NCI-H187 (cell line): ENCODE measurements at regions not wholly inside any gene's neighbourhood (a gene's known extent, or its start where the extent isn't known, plus 50 kb on each side); places are given as distances from the start of the nearest gene placed in this dataset.

Experiments
- DNase-seq, 2 experiments: peaks; one replicate each; lab custom pipeline; 2025; lab: John Stamatoyannopoulos, UW

DNA sequence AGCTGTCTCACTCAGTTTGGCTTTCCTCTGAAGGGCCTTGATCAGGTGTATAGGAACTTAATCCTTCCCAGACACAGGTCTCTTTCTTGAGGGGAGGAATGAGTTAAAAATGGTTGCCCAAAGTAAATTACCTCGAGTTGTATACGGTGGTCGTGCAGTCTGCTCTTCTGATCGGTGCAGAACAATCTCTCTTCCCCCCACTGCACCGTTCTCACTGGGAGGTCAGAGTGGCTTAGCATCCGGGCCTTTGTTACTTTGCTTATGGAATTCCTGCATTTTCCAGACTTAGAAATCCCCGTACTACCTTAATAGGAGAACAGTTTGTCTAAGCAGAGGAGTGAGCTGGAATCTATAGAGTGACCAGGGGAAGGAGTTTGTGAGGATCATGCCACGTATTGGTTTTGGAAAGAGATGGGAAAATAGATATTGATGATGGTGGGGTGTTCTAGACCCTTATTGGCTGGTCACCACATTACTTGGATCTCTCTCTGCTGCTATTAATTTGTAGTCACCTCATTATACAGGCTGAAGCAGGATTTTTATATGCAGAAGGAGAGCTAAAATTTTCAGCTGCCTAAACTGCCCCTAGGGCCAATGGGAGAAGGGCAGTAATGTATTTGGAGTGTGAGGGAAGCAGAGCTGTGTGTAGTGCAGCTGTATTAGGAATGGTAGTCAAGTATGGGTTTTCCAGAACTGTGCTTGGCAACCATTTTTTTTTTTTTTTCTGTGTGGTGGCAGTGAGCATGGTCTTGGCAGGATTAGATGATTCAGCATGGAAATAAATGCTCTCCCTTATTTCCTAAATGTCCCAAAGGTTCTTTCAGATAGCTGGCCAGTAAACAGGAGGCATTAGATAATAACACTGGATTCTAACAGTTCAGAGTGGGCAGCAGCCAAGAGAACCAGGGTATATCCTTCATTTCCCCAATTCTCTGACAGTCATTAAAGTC is 81.5 kb downstream of the NDUFS5 start:
- no peak for DNase-seq

DNA sequence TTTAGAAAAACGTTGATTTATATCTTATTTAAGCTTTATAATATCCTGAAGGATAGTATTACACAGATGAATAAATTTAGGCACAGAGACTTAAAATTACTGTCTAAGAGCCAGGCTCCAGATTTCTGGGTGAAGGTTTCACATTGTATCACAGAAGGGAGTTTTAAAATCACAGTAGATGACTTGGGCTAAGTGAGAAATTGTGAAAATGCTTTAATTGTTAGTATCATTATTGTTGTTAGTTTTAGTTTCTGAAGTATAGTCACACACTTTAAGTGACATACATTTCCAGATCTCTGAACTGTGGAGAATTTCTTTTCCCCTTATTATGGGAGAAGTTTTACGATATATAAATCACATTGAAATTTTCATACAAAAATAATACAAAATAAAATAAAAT is 83.5 kb downstream of the NDUFS5 start:
- DNase-seq, result no peak

DNA sequence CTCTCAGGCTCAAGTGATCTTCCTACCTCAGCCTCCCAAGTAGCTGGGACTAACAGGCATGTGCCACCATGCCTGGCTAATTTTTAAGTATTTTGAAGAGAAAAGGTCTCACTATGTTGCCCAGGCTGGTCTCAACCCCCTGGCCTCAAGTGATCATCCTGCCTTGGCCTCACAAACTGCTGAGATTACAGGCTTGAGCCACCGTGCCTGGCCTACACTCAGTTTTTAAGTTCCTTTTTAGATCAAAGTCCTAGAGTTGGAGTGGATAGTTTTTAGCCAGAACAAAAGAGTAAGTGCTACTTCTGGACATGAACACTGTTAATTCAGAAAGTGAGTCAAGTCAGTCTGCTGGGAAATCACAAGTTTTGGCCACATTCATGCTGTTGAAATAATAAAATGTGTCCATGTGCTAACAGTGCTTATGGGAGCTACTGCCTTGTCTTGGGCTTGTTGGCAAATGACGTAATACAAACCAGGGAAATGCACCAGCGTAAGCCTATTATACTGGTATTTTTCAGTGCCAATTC is 84.2 kb downstream of the NDUFS5 start:
- DNase-seq, result no peak

DNA sequence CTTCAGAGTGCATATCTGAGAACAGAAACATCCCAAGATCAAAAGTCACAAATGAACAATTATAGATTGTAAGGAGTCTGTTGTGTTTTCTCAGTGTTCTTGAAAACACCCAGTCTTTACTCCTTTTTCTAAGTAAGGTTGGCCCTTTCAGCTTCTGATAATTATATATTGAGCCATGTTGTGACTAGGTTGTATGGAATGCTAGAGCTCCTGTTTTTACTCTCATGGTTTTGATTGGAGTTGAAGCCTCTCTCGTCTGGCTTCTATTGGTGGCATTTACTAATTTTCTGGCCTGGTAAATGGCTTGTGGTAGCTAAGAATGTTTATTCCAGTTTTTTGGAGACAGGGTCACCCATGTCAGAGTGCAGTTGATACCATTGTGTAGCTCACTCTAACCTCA is 84.7 kb downstream of the NDUFS5 start:
- no peak for DNase-seq

DNA sequence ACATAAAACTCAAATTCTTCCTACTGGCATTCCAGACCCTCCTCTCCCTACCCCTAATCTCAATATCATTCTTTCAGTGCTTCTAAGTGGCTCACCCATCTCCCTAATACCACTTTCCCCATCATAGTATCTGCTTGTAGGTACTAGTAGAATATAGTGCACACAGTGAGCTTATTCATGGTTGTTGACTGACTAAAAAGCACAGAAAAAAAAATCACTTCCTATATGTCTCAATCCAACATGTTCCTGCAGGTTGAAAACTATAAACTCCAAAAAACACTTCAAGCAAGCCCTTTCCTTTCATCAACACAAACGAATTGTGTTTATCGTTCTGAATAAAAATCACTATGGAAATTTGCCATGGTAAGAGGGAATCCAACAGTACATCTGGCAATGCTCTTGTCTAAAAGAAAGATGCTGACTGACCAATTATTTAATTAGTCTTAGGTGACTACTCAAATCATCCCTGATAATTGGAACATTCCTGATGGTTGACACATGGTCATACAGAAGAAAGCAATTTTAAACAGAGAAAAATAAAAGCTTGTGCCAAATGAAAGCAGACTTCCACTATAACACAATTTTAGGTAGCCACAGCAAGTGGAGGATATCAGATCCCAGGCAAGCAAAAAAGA is 87.1 kb downstream of the NDUFS5 start:
- DNase-seq, result no peak

DNA sequence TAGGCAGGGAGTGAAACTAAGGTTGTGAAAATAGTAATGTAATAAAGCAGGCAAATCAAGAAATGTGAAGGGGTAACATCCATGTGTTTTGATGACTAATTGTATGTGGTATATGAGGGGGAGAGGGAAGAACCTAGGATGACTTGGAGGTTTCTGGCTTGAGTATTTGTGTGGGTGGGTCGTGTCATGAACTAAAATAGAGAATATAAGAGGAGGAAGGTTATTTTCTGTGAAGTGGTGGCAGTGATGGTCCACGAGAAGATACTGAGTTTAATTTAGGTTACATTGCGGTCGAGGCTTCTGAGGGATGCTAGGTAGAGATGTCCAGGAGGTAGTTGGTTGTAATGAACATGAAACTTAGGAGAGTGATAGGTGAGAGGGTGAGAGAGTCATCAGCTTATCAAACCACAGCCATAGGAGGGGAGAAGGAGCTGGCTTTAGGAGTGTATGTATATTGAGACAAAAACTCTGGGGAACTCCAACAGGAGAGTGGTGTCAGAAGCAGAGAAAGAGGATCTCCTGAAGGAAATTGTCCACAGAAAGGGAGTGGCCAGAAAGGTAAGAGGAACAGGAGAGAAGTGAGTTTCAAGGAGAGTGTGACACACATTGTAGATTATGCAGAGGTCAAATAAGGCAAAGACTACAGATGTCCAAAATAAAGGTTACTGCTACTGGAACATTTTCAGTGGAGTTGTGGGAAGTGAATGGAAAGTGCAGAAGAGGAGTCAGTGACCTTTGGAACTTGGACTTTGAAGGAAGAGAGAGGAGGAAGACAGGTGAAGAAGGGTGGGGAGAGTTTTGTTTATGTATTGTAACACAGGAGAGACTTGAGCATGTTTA is 89.0 kb upstream of the MACF1 start:
- no peak for DNase-seq

DNA sequence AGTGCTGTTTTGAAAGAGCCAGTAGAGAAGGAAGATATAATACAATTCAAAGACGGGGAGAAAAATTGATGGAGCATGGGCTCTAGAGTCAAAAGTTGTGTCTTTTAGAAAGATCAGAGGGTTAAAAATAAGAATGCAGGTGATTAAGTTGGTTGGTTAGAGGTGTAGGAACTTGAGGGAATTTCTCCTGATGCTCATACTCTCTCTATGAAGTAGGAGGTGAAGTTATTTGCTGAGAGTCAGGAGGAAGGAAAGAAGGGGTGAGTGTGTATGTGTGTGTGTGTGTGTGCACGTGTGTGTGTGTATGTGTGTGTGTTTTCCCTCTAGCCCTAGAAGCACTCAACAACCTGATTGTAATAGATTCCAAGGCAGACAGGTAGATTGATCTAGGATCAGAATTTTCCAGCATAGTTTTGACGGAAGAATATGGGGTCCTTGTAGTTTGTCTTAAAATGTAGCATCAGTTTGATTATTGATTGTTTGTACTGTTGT is 88.3 kb upstream of the MACF1 start:
- DNase-seq, result no peak

DNA sequence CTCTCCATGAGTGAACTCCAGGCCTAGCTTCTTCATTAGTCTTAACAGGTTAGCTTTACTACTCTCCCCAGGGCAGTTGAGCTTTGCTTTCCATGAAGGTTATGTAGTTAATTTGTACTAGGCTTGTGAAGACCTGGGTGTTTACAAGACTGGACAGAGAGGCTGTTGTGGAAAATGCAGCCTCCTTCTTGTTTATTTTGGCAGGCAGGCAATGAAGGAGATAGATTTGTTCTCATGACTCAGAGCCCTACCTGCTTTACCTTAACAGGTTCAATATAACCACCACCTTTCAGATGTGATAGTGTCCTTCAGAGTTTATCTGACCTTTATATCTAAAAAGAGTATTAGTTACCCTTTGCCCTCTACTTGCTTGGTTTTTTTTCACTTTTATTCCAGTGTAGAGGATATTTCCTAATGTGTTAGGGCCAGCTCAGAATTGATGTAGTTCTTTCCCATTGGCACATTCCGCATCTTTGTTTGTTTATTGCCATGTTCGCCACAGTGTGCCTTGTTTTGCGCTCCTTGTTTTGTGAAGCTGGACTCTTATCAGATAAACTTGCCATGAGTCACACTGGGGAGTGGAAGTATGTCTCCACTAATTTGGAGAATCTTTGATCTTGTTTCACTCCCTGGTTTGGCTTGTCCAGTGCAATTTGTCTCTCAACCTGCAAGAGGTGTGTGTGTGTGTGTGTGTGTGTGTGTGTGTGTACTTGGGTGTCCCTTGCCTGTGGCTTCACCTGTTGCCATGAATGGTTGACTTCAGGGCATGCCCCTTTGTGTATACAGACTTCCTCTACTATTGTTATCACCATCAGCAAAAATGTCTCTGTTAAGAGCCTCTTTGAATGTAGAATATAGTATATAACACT is 87.4 kb upstream of the MACF1 start:
- DNase-seq, result no peak

DNA sequence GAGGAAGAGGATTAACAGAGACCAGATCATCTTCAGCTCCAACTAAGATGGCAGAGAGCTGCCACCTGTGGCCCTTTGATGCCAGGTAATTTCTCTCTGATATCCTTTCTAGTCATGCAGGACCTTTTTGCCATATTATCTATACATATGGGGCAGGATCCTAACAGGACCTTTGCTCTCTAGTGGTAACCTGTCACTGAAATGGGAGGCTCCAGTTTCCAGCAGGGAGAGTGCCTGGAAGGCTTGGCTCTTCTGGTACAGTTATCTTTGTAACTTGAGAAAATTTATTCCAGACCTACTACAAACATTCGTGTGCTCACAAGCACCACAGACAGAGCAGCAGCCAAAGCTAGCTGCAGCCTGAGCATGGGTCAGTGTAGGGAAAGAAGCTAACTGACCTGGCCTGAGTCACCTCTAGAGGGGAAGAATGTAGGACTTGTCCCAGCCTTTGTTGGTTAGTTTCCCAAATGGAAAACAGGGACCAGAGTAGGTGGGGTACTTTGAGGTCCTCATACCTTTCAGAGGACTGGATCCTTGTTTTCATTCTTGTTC is 86.5 kb upstream of the MACF1 start:
- no peak for DNase-seq

DNA sequence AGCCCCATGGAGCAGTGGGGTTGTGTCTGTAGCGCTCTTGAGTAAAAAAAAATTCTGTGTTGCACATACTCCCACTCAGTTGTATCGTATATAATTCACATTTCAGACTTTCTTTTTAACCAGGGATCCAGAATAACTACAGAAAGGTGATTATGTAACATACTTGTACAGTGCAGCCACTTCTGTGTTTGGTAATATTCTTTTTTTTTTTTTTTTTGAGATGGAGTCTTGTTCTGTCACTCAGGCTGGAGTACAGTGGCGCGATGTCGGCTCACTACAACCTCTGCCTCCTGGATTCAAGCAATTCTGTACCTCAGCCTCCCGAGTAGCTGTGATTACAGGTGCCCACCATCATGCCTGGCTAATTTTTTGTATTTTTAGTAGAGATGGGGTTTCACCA is 82.4 kb upstream of the MACF1 start:
- DNase-seq, result no peak

DNA sequence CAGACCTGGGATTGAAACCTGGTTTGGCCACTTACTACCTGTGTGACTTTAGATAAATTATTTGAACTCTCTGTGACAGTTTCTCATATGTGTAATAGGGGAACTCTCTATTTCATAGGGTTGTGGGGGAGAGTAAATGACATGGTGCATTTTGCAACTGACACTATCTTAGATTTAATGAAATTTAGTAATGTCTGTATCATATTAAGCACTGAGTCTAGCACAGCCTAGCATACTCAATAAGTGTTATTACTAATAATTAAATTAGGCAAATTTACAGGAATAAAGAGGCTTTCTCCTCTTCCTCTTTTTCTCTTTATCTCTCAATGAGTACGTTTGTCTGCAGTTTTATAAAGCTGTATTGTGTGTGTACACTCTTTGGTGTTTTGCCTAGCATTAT is 80.2 kb upstream of the MACF1 start:
- DNase-seq, result no peak

DNA sequence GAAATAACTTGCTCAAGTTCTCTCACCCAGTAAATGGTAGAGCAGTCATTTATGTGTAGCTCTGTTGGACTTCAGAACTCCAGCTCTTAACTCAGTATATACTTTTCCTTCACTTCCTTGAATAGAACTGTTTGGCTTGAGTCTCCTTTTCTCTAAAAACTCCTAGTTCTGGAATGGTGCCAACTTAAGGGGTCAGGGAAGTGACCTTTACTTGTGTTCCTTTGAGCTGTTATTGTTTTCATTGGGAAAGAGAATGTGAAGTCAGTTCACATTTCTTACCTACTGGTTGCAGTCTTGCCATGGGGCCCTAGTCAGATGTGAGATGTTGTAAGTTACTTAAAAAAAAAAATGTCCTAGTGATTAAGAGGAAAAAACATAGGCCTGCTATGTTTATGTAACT is 77.0 kb upstream of the MACF1 start:
- DNase-seq, result no peak

DNA sequence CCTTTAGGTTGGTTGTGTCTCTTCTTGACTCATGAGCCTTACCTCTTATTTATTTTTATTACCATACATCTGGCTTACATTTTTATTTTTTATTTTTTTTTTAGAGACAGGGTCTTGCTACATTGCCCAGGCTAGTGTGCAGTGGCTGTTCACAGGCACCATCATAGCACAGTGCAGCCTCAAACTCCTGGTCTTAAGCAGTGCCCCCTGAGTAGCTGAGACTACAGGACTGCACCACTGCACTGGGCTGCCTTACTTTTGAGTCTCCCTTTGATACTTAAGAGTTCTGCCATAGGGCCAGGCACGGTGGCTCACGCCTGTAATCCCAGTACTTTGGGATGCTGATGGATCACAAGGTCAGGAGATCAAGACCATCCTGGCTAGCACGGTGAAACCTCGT is 76.4 kb upstream of the MACF1 start:
- DNase-seq, result no peak

DNA sequence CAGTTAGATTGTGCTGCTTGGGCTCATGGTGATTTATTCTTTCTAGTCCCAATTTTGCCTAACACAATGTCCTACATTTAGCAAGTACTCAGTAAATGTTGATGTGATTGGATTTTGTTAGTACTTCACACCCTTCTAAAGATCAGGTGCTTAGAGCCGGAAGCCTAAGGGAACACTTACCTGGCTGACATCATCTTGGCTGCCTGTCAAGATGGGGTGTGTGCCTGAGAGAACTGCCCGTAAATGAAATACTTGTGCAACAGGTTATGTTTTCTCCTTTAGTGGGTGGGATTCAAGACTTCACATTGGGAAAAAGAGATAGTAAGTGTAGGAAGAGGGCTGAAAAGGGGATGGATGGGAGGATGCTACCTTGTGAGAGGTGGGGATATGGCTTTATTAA is 75.5 kb upstream of the MACF1 start:
- no peak for DNase-seq

DNA sequence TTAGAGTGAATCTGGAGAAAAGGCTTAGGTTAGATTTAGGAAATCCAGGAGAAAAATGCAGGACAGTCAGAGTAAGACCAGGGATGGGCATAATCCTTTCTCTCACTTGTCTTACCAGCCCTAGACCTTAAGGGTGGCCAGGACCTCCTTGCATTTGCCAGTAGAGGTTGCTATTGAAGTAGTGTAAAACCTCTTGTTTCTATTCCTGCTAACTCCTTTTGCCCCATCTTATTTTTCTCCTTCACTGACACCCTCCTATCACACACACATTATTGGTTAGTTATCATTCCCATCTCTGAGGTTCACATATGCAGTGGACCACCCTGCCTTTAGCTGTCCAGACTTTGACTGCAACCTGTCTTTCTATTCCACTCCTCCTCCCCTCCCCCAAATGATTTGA is 75.0 kb upstream of the MACF1 start:
- DNase-seq, result no peak

DNA sequence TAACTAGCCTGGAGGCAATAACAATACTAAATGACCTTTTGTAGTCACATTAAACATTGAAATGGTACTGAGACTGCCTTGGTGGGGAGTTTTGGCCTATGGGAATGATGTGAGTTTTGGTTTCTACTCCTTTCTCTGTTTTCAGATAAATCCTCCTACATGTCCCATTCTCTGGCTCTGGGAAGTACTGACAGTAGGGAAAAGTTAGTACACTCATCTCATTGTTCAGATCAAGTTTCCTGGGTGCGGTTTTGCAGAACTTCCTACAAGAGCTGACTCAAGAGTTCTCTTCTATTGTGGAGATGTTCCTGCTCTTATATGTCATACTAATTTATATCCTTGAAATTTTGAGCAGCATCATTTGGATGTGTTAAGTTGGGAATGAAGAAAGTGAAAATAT is 74.2 kb upstream of the MACF1 start:
- no peak for DNase-seq

DNA sequence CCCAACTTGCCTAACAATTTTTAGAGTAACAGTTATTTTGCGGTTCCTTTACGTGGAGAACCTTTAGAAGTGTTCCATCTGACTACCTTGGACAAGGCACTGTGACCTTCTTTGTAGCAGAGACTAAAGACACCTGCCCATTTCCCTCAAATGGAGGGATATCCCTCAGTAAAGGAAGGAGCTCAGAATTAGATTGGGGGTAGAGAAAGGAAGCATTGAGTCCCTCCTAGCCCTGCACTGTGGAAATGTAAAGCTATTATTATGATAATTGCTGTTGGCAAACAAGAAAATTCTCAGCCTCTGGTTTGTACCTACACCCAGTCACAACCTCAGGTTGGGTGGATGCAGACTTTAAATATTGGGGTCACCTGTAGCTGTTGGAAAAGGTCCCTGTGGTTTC is 72.6 kb upstream of the MACF1 start:
- DNase-seq, result no peak

DNA sequence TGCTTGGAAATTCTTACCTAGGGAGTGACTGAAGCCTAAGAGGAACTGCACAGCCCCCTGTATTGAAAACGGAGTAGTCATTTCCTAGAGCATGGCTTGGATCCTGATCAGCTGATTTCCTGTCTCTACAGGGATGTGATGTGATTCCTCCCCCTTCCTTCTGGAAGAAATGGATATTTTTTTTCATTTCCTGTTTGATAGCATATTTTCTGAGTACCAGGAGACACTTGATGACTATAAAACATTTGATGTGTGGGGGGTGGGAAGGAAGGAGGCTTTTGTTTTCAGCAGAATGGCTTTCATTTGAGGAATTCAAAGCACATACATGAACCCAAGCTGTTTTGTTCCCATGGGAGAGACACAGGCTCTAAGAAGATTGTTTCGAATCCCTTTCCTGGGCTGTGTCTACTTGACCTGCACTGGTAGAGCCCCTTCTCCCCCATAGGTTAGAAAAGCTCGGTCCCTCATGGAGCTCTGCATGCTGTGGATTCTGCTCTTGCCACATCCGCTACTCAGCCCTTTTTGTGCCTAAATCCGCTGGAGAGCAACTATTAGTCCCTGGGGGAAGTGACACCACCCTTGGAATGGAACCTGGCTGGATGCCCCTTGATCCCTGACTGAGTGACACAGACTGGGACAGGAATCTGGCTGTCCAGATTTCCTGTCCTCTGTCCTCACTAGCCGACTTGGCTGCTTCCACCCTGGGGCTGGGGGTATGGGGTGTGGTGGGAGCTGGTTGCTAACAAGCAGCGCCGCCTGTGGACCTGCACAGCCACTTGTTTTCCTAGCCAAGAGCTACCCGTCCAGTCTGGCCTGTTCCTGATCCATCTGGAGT is 71.8 kb upstream of the MACF1 start:
- no peak for DNase-seq

DNA sequence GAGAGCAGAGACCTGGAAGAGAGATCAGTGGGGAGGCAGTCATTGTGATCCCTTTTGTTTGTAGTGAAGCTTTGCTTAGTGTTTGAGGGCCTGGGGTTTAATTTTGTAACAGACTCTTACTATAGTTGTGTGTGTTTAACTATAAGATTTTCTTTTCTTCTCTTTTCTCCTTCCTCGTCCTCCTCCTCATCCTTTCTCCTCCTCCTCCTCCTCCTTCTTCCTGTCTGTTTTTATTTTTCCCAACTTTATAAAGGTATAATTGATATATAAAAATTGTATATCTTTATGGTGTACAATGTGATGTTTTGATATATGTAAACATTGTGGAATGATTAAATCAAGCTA is 71.2 kb upstream of the MACF1 start:
- no peak for DNase-seq

DNA sequence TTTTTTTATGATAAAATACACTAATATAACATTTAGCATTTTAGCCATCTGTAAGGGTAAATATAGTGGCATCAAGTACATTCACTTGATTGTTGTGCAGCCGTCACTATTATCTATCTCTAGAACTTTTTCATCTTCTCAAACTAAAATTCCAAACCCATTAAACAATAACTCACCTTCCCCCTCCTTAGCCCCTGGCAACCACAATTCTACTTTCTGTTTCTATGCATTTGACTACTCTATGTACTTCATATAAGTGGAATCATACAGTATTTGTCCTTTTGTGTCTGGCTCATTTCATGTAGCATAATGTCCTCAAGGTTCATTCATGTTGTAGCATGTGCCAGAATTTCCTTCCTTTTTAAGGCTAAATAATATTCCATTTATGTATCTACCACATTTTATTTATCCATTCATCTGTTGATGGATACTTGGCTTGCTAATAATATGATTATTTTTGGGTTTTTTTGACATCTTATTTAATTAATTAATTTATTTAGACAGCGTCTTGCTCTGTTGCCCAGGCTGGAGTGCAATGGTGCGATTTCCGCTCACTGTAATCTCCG is 69.6 kb upstream of the MACF1 start:
- DNase-seq, result no peak
